HepG2 (cell line): ENCODE measurements at regions not wholly inside any gene's neighbourhood (a gene's known extent, or its start where the extent isn't known, plus 50 kb on each side); places are given as distances from the start of the nearest gene placed in this dataset.

Experiments
- ATAC-seq: fragments of 200-7000 bp; cut with Tn5 transposase; 3 replicates; pipeline ENCODE4 v1.9.1; 2020; ENCODE audit warnings: mild to moderate bottlenecking, moderate library complexity
- BruUV-seq: library from RNA; stranded (reverse); fragments of 400-500 nt; replicated peaks from 2 replicates; lab custom pipeline; 2021; lab: Mats Ljungman, UMichigan
- CTCF ChIA-PET: fragments of 300-600 bp; formaldehyde crosslinking; extraction: SDS; loops from one replicate; lab custom pipeline; 2021; ENCODE audit warnings: low total read pairs, inconsistent platforms, low intra/inter-chr PET ratio; lab: Yijun Ruan, JAX
- POLR2A ChIA-PET: fragments of 350-600 bp; sonication (Branson Sonifier 250); formaldehyde crosslinking; loops from one replicate; lab custom pipeline; 2020; ENCODE audit warnings: antibody characterized with exemption, inconsistent platforms; lab: Yijun Ruan, JAX
- DNase-seq: peaks from one replicate; pipeline ENCODE4 v3.0.0-alpha.2; 2015; ENCODE audit warnings: low spot score
- FAIRE-seq: peaks from 3 replicates; lab custom pipeline; 2011; peaks lifted over from hg19 to GRCh38; lab: Jason Lieb, UNC
- H2AFZ ChIP-seq: one replicate; pipeline ENCODE4 v1.6.1; 2011; ENCODE audit warnings: low read length, inconsistent platforms
- H3K27ac ChIP-seq: fragments of 300-600 bp; 3 replicates; pipeline ENCODE4 v1.8.0; 2011; ENCODE audit warnings: mixed run types, mild to moderate bottlenecking, mixed read lengths, low read length, inconsistent platforms; ENCODE audit not compliant: insufficient read depth; ENCODE audit errors: extremely low read length
- H3K27me3 ChIP-seq, 2 experiments: fragments of 200-600 bp in 1 of 2; 2 replicates in 1 of 2; 3 replicates in 1 of 2; pipeline versions ENCODE4 v1.6.0 to v1.8.0; 2011; ENCODE audit warnings: low read length in 2 of 2, mild to moderate bottlenecking in 2 of 2, moderate library complexity in 2 of 2, inconsistent platforms in 1 of 2; ENCODE audit not compliant: insufficient read depth in 2 of 2, control insufficient read depth in 1 of 2
- H3K36me3 ChIP-seq, 2 experiments: fragments of 200-600 bp in 1 of 2; replicated peaks in 1 of 2; 2 replicates in 1 of 2; 3 replicates in 1 of 2; pipeline versions ENCODE4 v1.5.1 to v1.8.0; 2011; ENCODE audit warnings: low read length in 2 of 2, inconsistent platforms in 1 of 2; ENCODE audit not compliant: insufficient read depth in 2 of 2, control insufficient read depth in 1 of 2
- H3K4me1 ChIP-seq: 2 replicates; pipeline ENCODE4 v1.5.1; 2012; ENCODE audit warnings: low read length, inconsistent platforms; ENCODE audit not compliant: insufficient read depth
- H3K4me2 ChIP-seq: 2 replicates; pipeline ENCODE4 v1.6.0; 2011; ENCODE audit warnings: low read depth, low read length, inconsistent platforms
- H3K4me3 ChIP-seq, 3 experiments: fragments of 200-600 bp in 1 of 3; sonication (generic), shearing (Covaris generic) in 1 of 3; replicated peaks in 1 of 3; 2 replicates each; pipeline ENCODE4 v1.5.1; 2011 to 2016; ENCODE audit warnings: low read length in 3 of 3, inconsistent platforms in 2 of 3, low read depth in 2 of 3, mild to moderate bottlenecking in 2 of 3, control low read depth in 1 of 3, mixed read lengths in 1 of 3; ENCODE audit not compliant: insufficient read depth in 1 of 3
- H3K79me2 ChIP-seq: one replicate; pipeline ENCODE4 v1.6.1; 2011; ENCODE audit warnings: low read length, inconsistent platforms; ENCODE audit not compliant: insufficient read depth
- H3K9ac ChIP-seq: 2 replicates; pipeline ENCODE4 v1.6.0; 2011; ENCODE audit warnings: mild to moderate bottlenecking, low read depth, low read length, inconsistent platforms; ENCODE audit not compliant: insufficient read depth
- H3K9me3 ChIP-seq: 2 replicates; pipeline ENCODE4 v1.5.1; 2012; ENCODE audit warnings: mild to moderate bottlenecking, low read length
- H4K20me1 ChIP-seq: 2 replicates; pipeline ENCODE4 v1.6.0; 2011; ENCODE audit warnings: inconsistent platforms, mild to moderate bottlenecking, low read length, moderate library complexity; ENCODE audit not compliant: insufficient read depth
- CSRNP2 ChIP-seq: sonication (generic); formaldehyde crosslinking; conservative IDR thresholded peaks from 2 replicates; pipeline ENCODE4 v1.8.0; 2022; ENCODE audit warnings: low read depth, missing genetic modification reagents
- LCORL ChIP-seq, 2 experiments: fragments of 450-650 bp in 1 of 2; sonication (generic) in 1 of 2; formaldehyde crosslinking in 1 of 2; IDR thresholded peaks; 2 replicates each; pipeline versions ENCODE4 v1.5.0 to v1.6.1; 2017 to 2020; ENCODE audit warnings: antibody characterized with exemption in 1 of 2, missing genetic modification reagents in 1 of 2
- SMYD3 ChIP-seq: sonication (generic); formaldehyde crosslinking; IDR thresholded peaks from 2 replicates; pipeline ENCODE4 v1.8.1; 2023; ENCODE audit warnings: mild to moderate bottlenecking, missing genetic modification reagents
- ZMYM4 ChIP-seq: sonication (generic); formaldehyde crosslinking; IDR thresholded peaks from 2 replicates; pipeline ENCODE4 v1.8.1; 2023; ENCODE audit warnings: mild to moderate bottlenecking, missing genetic modification reagents
- ZNF180 ChIP-seq: sonication (generic); formaldehyde crosslinking; IDR thresholded peaks from 2 replicates; pipeline ENCODE4 v1.4.0; 2020; ENCODE audit warnings: low read depth, missing genetic modification reagents, borderline replicate concordance
- ZNF232 ChIP-seq: sonication (generic); formaldehyde crosslinking; IDR thresholded peaks from 2 replicates; pipeline ENCODE4 v1.4.0; 2020; ENCODE audit warnings: missing genetic modification reagents, borderline replicate concordance
- ZNF331 ChIP-seq: sonication (generic); formaldehyde crosslinking; IDR thresholded peaks from 2 replicates; pipeline ENCODE4 v1.4.0; 2020; ENCODE audit warnings: missing genetic modification reagents
- ZNF484 ChIP-seq: sonication (generic); formaldehyde crosslinking; IDR thresholded peaks from 2 replicates; pipeline ENCODE4 v1.5.1; 2020; ENCODE audit warnings: mild to moderate bottlenecking, low read depth, missing genetic modification reagents, borderline replicate concordance
- ZNF574 ChIP-seq: sonication (generic); formaldehyde crosslinking; IDR thresholded peaks from 2 replicates; pipeline ENCODE4 v1.4.0; 2020; ENCODE audit warnings: missing genetic modification reagents
- ZNF713 ChIP-seq: sonication (generic); formaldehyde crosslinking; IDR thresholded peaks from 2 replicates; pipeline ENCODE4 v1.4.0; 2020; ENCODE audit warnings: mild to moderate bottlenecking, missing genetic modification reagents
- ZNF775 ChIP-seq: sonication (generic); formaldehyde crosslinking; IDR thresholded peaks from 2 replicates; pipeline ENCODE4 v1.4.0; 2020; ENCODE audit warnings: missing genetic modification reagents, mild to moderate bottlenecking, moderate library complexity, borderline replicate concordance
- WGBS: methylation state at CpG from one replicate; pipeline ENCODE4 v1.1.6; 2017; ENCODE audit warnings: low lambda C conversion rate; 5-methylcytosine and 5-hydroxymethylcytosine counted together
- in situ Hi-C: cut with HindIII; loops from 2 replicates; pipeline ENCODE4 v1.10.0; 2017; ENCODE audit warnings: low pct_unique_long_range_greater_than_20kb; ENCODE audit not compliant: extremely low pct_ligation_motif_present
- intact Hi-C: fragments of 100-400 bp; cut with micrococcal nuclease; formaldehyde crosslinking; loops from one replicate; pipeline ENCODE4 v1.10.0; 2022; ENCODE audit not compliant: unreplicated experiment

- CTCF ChIA-PET: no interaction called here
- FAIRE-seq: no peak
Measured at GRCh38 chr2:196533772-196534397, 105.6 kb upstream of the CCDC150 start.

DNA sequence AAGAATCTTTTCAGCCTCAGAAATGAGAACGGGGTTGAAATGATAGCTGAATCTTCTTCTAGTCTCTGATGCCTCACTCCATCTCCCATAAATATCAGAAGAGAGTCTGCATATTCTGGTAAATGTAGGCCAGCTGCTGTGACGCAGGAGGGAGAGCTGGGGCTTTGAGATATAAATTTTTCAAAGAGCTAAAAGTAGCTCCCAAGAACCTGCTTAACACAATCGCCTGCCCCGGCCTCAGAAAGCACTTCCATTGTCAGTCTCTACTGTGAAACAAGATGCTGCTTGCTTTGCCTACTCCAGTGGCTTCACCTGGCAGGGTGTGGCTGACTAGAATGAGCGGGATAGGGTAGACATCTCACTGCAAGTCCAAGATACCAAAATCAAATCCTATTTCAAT lies 105.0 kb upstream of the CCDC150 start:
- no peaks in the 10 kb centered on the region for H3K4me1 ChIP-seq
- DNase-seq (no peak), FAIRE-seq (no peak), ATAC-seq (no peak)
- no peak overlapping the region for H3K27ac ChIP-seq
- H3K36me3 ChIP-seq: no peaks in the 10 kb centered on the region
- POLR2A ChIA-PET: no interaction called here
- in situ Hi-C loops (no loop called here), intact Hi-C loops (no loop called here)
- H4K20me1 ChIP-seq: no peaks in the 10 kb centered on the region
- H3K27me3 ChIP-seq: peaks cover 0 to 21% of the 10 kb centered on the region in 2 experiments; a peak in 3 of 5 replicates
- 0% methylated on average over 5 of the region's 5 CpGs for WGBS
- no peak overlapping the region for H3K4me3 ChIP-seq
- H3K4me2 ChIP-seq: no peak overlapping the region
- BruUV-seq: no TSS peak
- no peak overlapping the region for H2AFZ ChIP-seq
- no peaks in the 10 kb centered on the region for H3K9me3 ChIP-seq
- no peaks in the 10 kb centered on the region for H3K79me2 ChIP-seq
- CTCF ChIA-PET: no interaction called here
- H3K9ac ChIP-seq: no peak overlapping the region
- no peak for TF ChIP-seq ZNF574
- TF ChIP-seq ZMYM4 (CRISPR knock-in tag): no peak
- TF ChIP-seq LCORL (IDR thresholded peaks at IDR 0.05): no peak
- no peak for TF ChIP-seq LCORL (CRISPR knock-in tag; IDR thresholded peaks at IDR 0.05)
- TF ChIP-seq ZNF180 (CRISPR knock-in tag): no peak
- no peak for TF ChIP-seq ZNF232 (CRISPR knock-in tag)

More at GRCh38 chr2:196533772-196534397, 105.6 kb upstream of the CCDC150 start:
- Histone ChIP-seq H3K4me3 (no peak overlapping the region), H3K79me2 (no peaks in the 10 kb centered on the region), H3K27ac (no peak overlapping the region), H3K9ac (no peak overlapping the region), H3K27me3 (peaks cover 0 to 21% of the 10 kb centered on the region in 2 experiments; a peak in 3 of 5 replicates), H3K4me2 (no peak overlapping the region), H4K20me1 (no peaks in the 10 kb centered on the region), H3K9me3 (no peaks in the 10 kb centered on the region), H3K36me3 (no peaks in the 10 kb centered on the region), H2AFZ (no peak overlapping the region), H3K4me1 (no peaks in the 10 kb centered on the region)
- under 1% methylated on average over 3 of the region's 3 CpGs for WGBS
- in situ Hi-C loops: no loop called here
- POLR2A ChIA-PET: no interaction called here
- DNase-seq (no peak), ATAC-seq (no peak)
- no TSS peak for BruUV-seq
- intact Hi-C loops: no loop called here
- no peak for TF ChIP-seq ZNF331 (CRISPR knock-in tag)
- no peak for TF ChIP-seq ZNF713 (CRISPR knock-in tag)
- TF ChIP-seq ZNF484 (CRISPR knock-in tag): no peak
- TF ChIP-seq ZNF775: no peak
- no peak for TF ChIP-seq CSRNP2 (CRISPR knock-in tag)
- no peak for TF ChIP-seq SMYD3
